ENCODE measurements at regions not wholly inside any gene's neighbourhood (a gene's known extent, or its start where the extent isn't known, plus 50 kb on each side); places are given as distances from the start of the nearest gene placed in this dataset.

- DNase-seq (ENCODE audit: low read depth, low spot score), result no peak
- ChIA-PET CTCF (no interaction called here), POLR2A (no interaction called here), RAD21 (ENCODE audit: low non-redundant PET in 1 of 2, low total read pairs in 2 of 2, uncharacterized antibody in 2 of 2, unreplicated experiment in 2 of 2) (no interaction called here)
- Histone ChIP-seq H3K4me1 (ENCODE audit: control insufficient read depth in 1 of 2, insufficient read depth in 2 of 2, low read length in 2 of 2) (no peaks in the 10 kb centered on the region), H3K9me2 (ENCODE audit: insufficient read depth) (no peaks in the 10 kb centered on the region), H3K4me3 (replicated peaks in 1 of 2; ENCODE audit: low read depth in 1 of 2, low read length in 2 of 2) (no peak overlapping the region), H3K79me2 (ENCODE audit: insufficient read depth, low read length) (no peaks in the 10 kb centered on the region), H3K36me3 (ENCODE audit: control insufficient read depth in 1 of 2, insufficient read depth in 2 of 2, low read length in 2 of 2) (no peaks in the 10 kb centered on the region), H2AFZ (ENCODE audit: low read depth, low read length, poor library complexity, severe bottlenecking) (no peak overlapping the region), H3K9ac (ENCODE audit: low read length) (no peak overlapping the region), H4K20me1 (ENCODE audit: insufficient read depth) (no peaks in the 10 kb centered on the region), H3K27ac (ENCODE audit: low read depth, low read length) (no peak overlapping the region), H3K4me2 (ENCODE audit: low read length) (no peak overlapping the region), H3K9me3 (ENCODE audit: control insufficient read depth in 1 of 2, insufficient read depth in 1 of 2, low read depth in 1 of 2, low read length in 2 of 2) (no peaks in the 10 kb centered on the region), H3K27me3 (ENCODE audit: insufficient read depth, low read length) (no peaks in the 10 kb centered on the region)
- TF ChIP-seq EZH2phosphoT487 (IDR thresholded peaks at IDR 0.05; ENCODE audit: borderline replicate concordance) (no peak), YY1 (IDR thresholded peaks at IDR 0.05; ENCODE audit: extremely low read depth, insufficient replicate concordance, low read depth, low read length) (no peak), SIN3A (IDR thresholded peaks at IDR 0.05; ENCODE audit: low read depth) (no peak), CTCF (IDR thresholded peaks at IDR 0.05 in 2 of 3, conservative IDR thresholded peaks at IDR 0.05 in 1 of 3; ENCODE audit: borderline replicate concordance in 1 of 3, insufficient read depth in 1 of 3, low read depth in 2 of 3, low read length in 2 of 3) (no peak), TCF7L2 (IDR thresholded peaks at IDR 0.05; ENCODE audit: borderline replicate concordance, extremely low read depth, insufficient read depth, insufficient read length) (no peak), SP1 (IDR thresholded peaks at IDR 0.05; ENCODE audit: low read depth) (no peak), ELF1 (IDR thresholded peaks at IDR 0.05; ENCODE audit: borderline replicate concordance, low read depth) (no peak), CBX3 (IDR thresholded peaks at IDR 0.05; ENCODE audit: low read depth) (no peak), EGR1 (IDR thresholded peaks at IDR 0.05; ENCODE audit: low read depth) (no peak), CEBPB (IDR thresholded peaks at IDR 0.05; ENCODE audit: low read depth) (no peak), RAD21 (IDR thresholded peaks at IDR 0.05; ENCODE audit: low read depth) (no peak), POLR2AphosphoS5 (IDR thresholded peaks at IDR 0.05; ENCODE audit: low read depth, low read length) (no peak), SRF (IDR thresholded peaks at IDR 0.05; ENCODE audit: low read depth) (no peak), ZBTB33 (IDR thresholded peaks at IDR 0.05; ENCODE audit: extremely low read depth, insufficient replicate concordance, low read length) (no peak), POLR2A (IDR thresholded peaks at IDR 0.05; ENCODE audit: borderline replicate concordance, extremely low read depth, insufficient read depth, insufficient read length) (no peak), ZFX (IDR thresholded peaks at IDR 0.05) (no peak), ZNF274 (IDR thresholded peaks at IDR 0.05; ENCODE audit: low read depth, low read length) (no peak), JUND (IDR thresholded peaks at IDR 0.05) (no peak)
- intact Hi-C loops (cut with micrococcal nuclease), result no loop called here
- no peak for ATAC-seq
- no TSS peak for BruUV-seq (replicated peaks)
These were observed 85.3 kb downstream of the MATN1 start for GRCh38 chr1:30638086-30638485.

All from HCT116 (cell line).